Osteoblast (primary cell): ENCODE measurements at regions not wholly inside any gene's neighbourhood (a gene's known extent, or its start where the extent isn't known, plus 50 kb on each side); places are given as distances from the start of the nearest gene placed in this dataset.
A peak's percentile ranks its signal among the peaks of the same experiment; 100 is the strongest.

Source experiments
- DNase-seq: peaks from one replicate; pipeline ENCODE4 v3.0.0; 2011; ENCODE audit warnings: low spot score, mixed read lengths; ENCODE audit not compliant: insufficient read length; ENCODE audit errors: missing footprints
- H2AFZ ChIP-seq: 2 replicates; pipeline ENCODE4 v1.6.0; 2011; ENCODE audit warnings: mild to moderate bottlenecking, low read length
- H3K27ac ChIP-seq: 2 replicates; pipeline ENCODE4 v1.5.1; 2011; ENCODE audit warnings: mild to moderate bottlenecking, low read depth, low read length, moderate library complexity
- H3K27me3 ChIP-seq: 2 replicates; pipeline ENCODE4 v1.6.0; 2012; ENCODE audit warnings: mild to moderate bottlenecking, control low read depth, inconsistent platforms, low read length, moderate library complexity; ENCODE audit not compliant: insufficient read depth
- H3K36me3 ChIP-seq: 2 replicates; pipeline ENCODE4 v1.5.1; 2011; ENCODE audit warnings: mild to moderate bottlenecking, low read length, control low read depth, moderate library complexity; ENCODE audit not compliant: insufficient read depth
- H3K4me1 ChIP-seq: 2 replicates; pipeline ENCODE4 v1.5.1; 2011; ENCODE audit warnings: mild to moderate bottlenecking, low read length, control low read depth, moderate library complexity; ENCODE audit not compliant: insufficient read depth
- H3K4me2 ChIP-seq: 2 replicates; pipeline ENCODE4 v1.6.0; 2011; ENCODE audit warnings: mild to moderate bottlenecking, low read length; ENCODE audit not compliant: insufficient read depth
- H3K4me3 ChIP-seq: fragments of 200-600 bp; sonication (generic); 3 replicates; pipeline ENCODE4 v1.5.1; 2012; ENCODE audit warnings: mild to moderate bottlenecking, low read length, inconsistent platforms; ENCODE audit not compliant: insufficient read depth
- H3K79me2 ChIP-seq: 2 replicates; pipeline ENCODE4 v1.6.0; 2012; ENCODE audit warnings: mild to moderate bottlenecking, low read length, control low read depth, inconsistent platforms; ENCODE audit not compliant: insufficient read depth
- H3K9me3 ChIP-seq: 2 replicates; pipeline ENCODE4 v1.5.1; 2011; ENCODE audit warnings: low read depth, low read length, control low read depth
- H4K20me1 ChIP-seq: 2 replicates; pipeline ENCODE4 v1.6.0; 2012; ENCODE audit warnings: mild to moderate bottlenecking, low read length, control low read depth; ENCODE audit not compliant: insufficient read depth
- CTCF ChIP-seq: IDR thresholded peaks from 2 replicates; pipeline ENCODE4 v1.5.1; 2011; ENCODE audit warnings: mild to moderate bottlenecking, low read depth, low read length, moderate library complexity; ENCODE audit errors: extremely low read depth

GRCh38 chr3:27632431-27633223 is 89.5 kb downstream of the EOMES start:
- peak; percentile 92 for DNase-seq

GRCh38 chr3:27630885-27631284 is 91.2 kb downstream of the EOMES start:
- Histone ChIP-seq H3K9me3 (no peaks in the 10 kb centered on the region), H3K27ac (peak overlapping the region; percentile 30), H3K4me1 (peaks cover 27% of the 10 kb centered on the region), H3K4me3 (no peak overlapping the region), H3K27me3 (no peaks in the 10 kb centered on the region), H3K36me3 (no peaks in the 10 kb centered on the region), H3K4me2 (no peak overlapping the region), H4K20me1 (no peaks in the 10 kb centered on the region), H3K79me2 (peaks cover 7% of the 10 kb centered on the region), H2AFZ (no peak overlapping the region)
- no peak for TF ChIP-seq CTCF
- peak; percentile 88 for DNase-seq

More at GRCh38 chr3:27632431-27633223, 89.5 kb downstream of the EOMES start:
- no peaks in the 10 kb centered on the region for H3K9me3 ChIP-seq
- H3K4me2 ChIP-seq, result peak overlapping the region; percentile 90
- H3K4me1 ChIP-seq, result peaks cover 24% of the 10 kb centered on the region
- H3K36me3 ChIP-seq, result no peaks in the 10 kb centered on the region
- no peak for TF ChIP-seq CTCF
- H3K79me2 ChIP-seq, result peaks cover 7% of the 10 kb centered on the region
- H2AFZ ChIP-seq, result peak overlapping the region; percentile 88
- peak overlapping the region; percentile 71 for H3K4me3 ChIP-seq
- H3K27ac ChIP-seq, result peak overlapping the region; percentile 88
- no peaks in the 10 kb centered on the region for H3K27me3 ChIP-seq
- H4K20me1 ChIP-seq, result no peaks in the 10 kb centered on the region

GRCh38 chr3:27629366-27629765 is 92.8 kb downstream of the EOMES start:
- no peaks in the 10 kb centered on the region for H3K36me3 ChIP-seq
- no peak for TF ChIP-seq CTCF
- peaks cover 27% of the 10 kb centered on the region for H3K4me1 ChIP-seq
- no peak overlapping the region for H2AFZ ChIP-seq
- H3K79me2 ChIP-seq, result peaks cover 6% of the 10 kb centered on the region
- no peak for DNase-seq
- no peaks in the 10 kb centered on the region for H3K9me3 ChIP-seq
- no peaks in the 10 kb centered on the region for H3K27me3 ChIP-seq
- no peak overlapping the region for H3K4me3 ChIP-seq
- no peaks in the 10 kb centered on the region for H4K20me1 ChIP-seq
- H3K27ac ChIP-seq, result no peak overlapping the region
- no peak overlapping the region for H3K4me2 ChIP-seq

GRCh38 chr3:27628026-27628750 is 93.9 kb downstream of the EOMES start:
- no peak overlapping the region for H3K27ac ChIP-seq
- H4K20me1 ChIP-seq, result no peaks in the 10 kb centered on the region
- no peak for DNase-seq
- H3K4me1 ChIP-seq, result peaks cover 25% of the 10 kb centered on the region
- H3K4me2 ChIP-seq, result no peak overlapping the region
- H3K9me3 ChIP-seq, result no peaks in the 10 kb centered on the region
- no peaks in the 10 kb centered on the region for H3K27me3 ChIP-seq
- no peak overlapping the region for H2AFZ ChIP-seq
- no peaks in the 10 kb centered on the region for H3K79me2 ChIP-seq
- H3K4me3 ChIP-seq, result no peak overlapping the region
- no peaks in the 10 kb centered on the region for H3K36me3 ChIP-seq
- TF ChIP-seq CTCF, result no peak
